HCT116 (cell line): ENCODE measurements at regions not wholly inside any gene's neighbourhood (a gene's known extent, or its start where the extent isn't known, plus 50 kb on each side); places are given as distances from the start of the nearest gene placed in this dataset.

ENCODE experiments used
- ATAC-seq: fragments of 200-7000 bp; cut with Tn5 transposase; 2 replicates; pipeline ENCODE4 v1.9.1; 2020; ENCODE audit warnings: mild to moderate bottlenecking, moderate library complexity
- BruUV-seq: library from RNA; stranded (reverse); fragments of 400-500 nt; replicated peaks from 2 replicates; lab custom pipeline; 2021; lab: Mats Ljungman, UMichigan
- CTCF ChIA-PET: fragments of 300-600 bp; sonication (Branson Sonifier 250); formaldehyde crosslinking; loops from one replicate; lab custom pipeline; 2021; ENCODE audit warnings: antibody characterized with exemption; lab: Charles Lee
- POLR2A ChIA-PET: fragments of 300-600, 350-600 bp; sonication (Branson Sonifier 250); formaldehyde crosslinking; loops from one replicate; lab custom pipeline; 2021; ENCODE audit warnings: antibody characterized with exemption; lab: Charles Lee
- RAD21 ChIA-PET, 2 experiments: fragments of 300-600 bp; sonication (Branson Sonifier 250); formaldehyde crosslinking; loops; one replicate each; lab custom pipeline; 2023; ENCODE audit warnings: low total read pairs in 2 of 2; ENCODE audit not compliant: uncharacterized antibody in 2 of 2, unreplicated experiment in 2 of 2, low non-redundant PET in 1 of 2; lab: Charles Lee
- DNase-seq: peaks from one replicate; pipeline ENCODE4 v3.0.0-alpha.2; 2010; ENCODE audit warnings: low read depth, low spot score
- H2AFZ ChIP-seq: fragments of 200-600 bp; shearing (Covaris generic), sonication (generic); 2 replicates; pipeline ENCODE4 v1.6.1; 2017; ENCODE audit warnings: low read depth, mixed run types, mixed read lengths, antibody characterized with exemption, low read length; ENCODE audit not compliant: poor library complexity, severe bottlenecking
- H3K27ac ChIP-seq: 2 replicates; pipeline ENCODE4 v1.5.1; 2012; ENCODE audit warnings: low read depth, low read length
- H3K27me3 ChIP-seq: fragments of 200-600 bp; sonication (generic); 2 replicates; pipeline ENCODE4 v1.6.1; 2016; ENCODE audit warnings: mixed run types, low read length, mixed read lengths; ENCODE audit not compliant: insufficient read depth
- H3K36me3 ChIP-seq, 2 experiments: fragments of 200-500 bp in 1 of 2; fragments of 200-600 bp in 1 of 2; sonication (Bioruptor generic) in 1 of 2; sonication (generic) in 1 of 2; 2 replicates each; pipeline versions ENCODE4 v1.5.1 to v1.6.1; 2014 to 2016; ENCODE audit warnings: low read length in 2 of 2, inconsistent platforms in 1 of 2, mixed read lengths in 1 of 2, mixed run types in 1 of 2; ENCODE audit not compliant: insufficient read depth in 2 of 2, control insufficient read depth in 1 of 2
- H3K4me1 ChIP-seq, 2 experiments: fragments of 200-600 bp in 1 of 2; sonication (generic) in 1 of 2; 2 replicates each; pipeline versions ENCODE4 v1.5.1 to v1.6.1; 2012 to 2017; ENCODE audit warnings: low read length in 2 of 2, inconsistent platforms in 1 of 2, mild to moderate bottlenecking in 1 of 2, mixed read lengths in 1 of 2, mixed run types in 1 of 2, moderate library complexity in 1 of 2; ENCODE audit not compliant: insufficient read depth in 2 of 2, control insufficient read depth in 1 of 2
- H3K4me2 ChIP-seq: fragments of 200-600 bp; sonication (generic); 2 replicates; pipeline ENCODE4 v1.6.1; 2017; ENCODE audit warnings: mixed run types, low read length, mixed read lengths
- H3K4me3 ChIP-seq, 2 experiments: fragments of 200-600 bp in 1 of 2; sonication (generic) in 1 of 2; replicated peaks in 1 of 2; 2 replicates each; pipeline ENCODE4 v1.5.1; 2011 to 2016; ENCODE audit warnings: low read length in 2 of 2, control low read depth in 1 of 2, low read depth in 1 of 2, mild to moderate bottlenecking in 1 of 2, mixed read lengths in 1 of 2, mixed run types in 1 of 2
- H3K79me2 ChIP-seq: fragments of 200-600 bp; sonication (generic); 2 replicates; pipeline ENCODE4 v1.6.1; 2017; ENCODE audit warnings: mild to moderate bottlenecking, mixed run types, low read length, moderate library complexity, mixed read lengths; ENCODE audit not compliant: insufficient read depth
- H3K9ac ChIP-seq: fragments of 200-600 bp; sonication (generic); 2 replicates; pipeline ENCODE4 v1.6.1; 2016; ENCODE audit warnings: low read length, mixed read lengths
- H3K9me2 ChIP-seq: fragments of 200-600 bp; sonication (generic), shearing (Covaris generic); 2 replicates; pipeline ENCODE4 v1.6.1; 2017; ENCODE audit warnings: mixed run types, mild to moderate bottlenecking, moderate library complexity; ENCODE audit not compliant: insufficient read depth
- H3K9me3 ChIP-seq, 2 experiments: fragments of 200-500 bp in 1 of 2; fragments of 200-600 bp in 1 of 2; sonication (Bioruptor generic) in 1 of 2; sonication (generic) in 1 of 2; 2 replicates each; pipeline ENCODE4 v1.6.1; 2014 to 2017; ENCODE audit warnings: low read length in 2 of 2, mixed read lengths in 2 of 2, inconsistent platforms in 1 of 2, low read depth in 1 of 2, mild to moderate bottlenecking in 1 of 2, mixed run types in 1 of 2, moderate library complexity in 1 of 2; ENCODE audit not compliant: control insufficient read depth in 1 of 2, insufficient read depth in 1 of 2
- H4K20me1 ChIP-seq: fragments of 200-600 bp; sonication (generic), shearing (Covaris generic); 2 replicates; pipeline ENCODE4 v1.6.1; 2017; ENCODE audit warnings: mixed run types, mild to moderate bottlenecking, moderate library complexity; ENCODE audit not compliant: insufficient read depth
- CEBPB ChIP-seq: IDR thresholded peaks from 2 replicates; pipeline ENCODE4 v1.6.1; 2012; ENCODE audit warnings: low read depth
- EGR1 ChIP-seq: IDR thresholded peaks from 2 replicates; pipeline ENCODE4 v1.6.1; 2012; ENCODE audit warnings: low read depth
- EZH2phosphoT487 ChIP-seq: fragments of 200-600 bp; IDR thresholded peaks from 2 replicates; pipeline ENCODE4 v1.6.1; 2018; ENCODE audit warnings: antibody characterized with exemption, borderline replicate concordance
- FOSL1 ChIP-seq: IDR thresholded peaks from 2 replicates; pipeline ENCODE4 v1.6.1; 2012; ENCODE audit warnings: low read depth
- JUND ChIP-seq: IDR thresholded peaks from 2 replicates; pipeline ENCODE4 v1.6.1; 2012
- MAX ChIP-seq: IDR thresholded peaks from 2 replicates; pipeline ENCODE4 v1.6.1; 2012
- POLR2AphosphoS5 ChIP-seq: IDR thresholded peaks from 2 replicates; pipeline ENCODE4 v1.6.1; 2011; ENCODE audit warnings: mild to moderate bottlenecking, low read depth, low read length, moderate library complexity
- RAD21 ChIP-seq: IDR thresholded peaks from 2 replicates; pipeline ENCODE4 v1.6.1; 2012; ENCODE audit warnings: low read depth, mild to moderate bottlenecking
- REST ChIP-seq: IDR thresholded peaks from 2 replicates; pipeline ENCODE4 v1.6.1; 2012; ENCODE audit warnings: low read depth
- SIN3A ChIP-seq: IDR thresholded peaks from 2 replicates; pipeline ENCODE4 v1.6.1; 2012; ENCODE audit warnings: low read depth
- SP1 ChIP-seq: IDR thresholded peaks from 2 replicates; pipeline ENCODE4 v1.6.1; 2012; ENCODE audit warnings: low read depth
- SRF ChIP-seq: IDR thresholded peaks from 2 replicates; pipeline ENCODE4 v1.6.1; 2012; ENCODE audit warnings: low read depth
- TCF7L2 ChIP-seq: IDR thresholded peaks from 2 replicates; pipeline ENCODE4 v1.7.0; 2011; ENCODE audit warnings: borderline replicate concordance, inconsistent platforms; ENCODE audit not compliant: insufficient read depth, insufficient read length; ENCODE audit errors: extremely low read depth
- YY1 ChIP-seq: IDR thresholded peaks from 2 replicates; pipeline ENCODE4 v1.6.1; 2011; ENCODE audit warnings: low read length, low read depth, moderate library complexity, mild to moderate bottlenecking; ENCODE audit not compliant: insufficient replicate concordance; ENCODE audit errors: extremely low read depth
- ZBTB33 ChIP-seq: IDR thresholded peaks from 2 replicates; pipeline ENCODE4 v1.6.1; 2011; ENCODE audit warnings: mild to moderate bottlenecking, low read length, moderate library complexity; ENCODE audit not compliant: insufficient replicate concordance; ENCODE audit errors: extremely low read depth
- ZNF274 ChIP-seq: fragments of 200-500 bp; sonication (Bioruptor generic); IDR thresholded peaks from 2 replicates; pipeline ENCODE4 v1.6.1; 2014; ENCODE audit warnings: mild to moderate bottlenecking, low read depth, low read length, inconsistent platforms
- intact Hi-C: fragments of 100-400 bp; cut with micrococcal nuclease; formaldehyde crosslinking; loops from 2 replicates; pipeline ENCODE4 v1.10.0; 2022

- POLR2A ChIA-PET: interaction anchor here (0.6 to 2.9 kb wide), 4 partner anchors 9 to 17 kb away, joined by 3 to 11 read pairs (median 5); no protein-coding TSS in a partner anchor
- CTCF ChIA-PET: interaction anchor here (1.3 kb wide), 1 partner anchor 63 kb away, joined by 11 read pairs; no protein-coding TSS in a partner anchor
- DNase-seq (peak; percentile 85), ATAC-seq (peak; percentile 75)
- Histone ChIP-seq H3K79me2 (no peaks in the 10 kb centered on the region), H3K27me3 (no peaks in the 10 kb centered on the region), H3K4me2 (peak overlapping the region; percentile 71), H4K20me1 (no peaks in the 10 kb centered on the region), H3K9me2 (no peaks in the 10 kb centered on the region), H3K4me1 (peaks cover 54 to 71% of the 10 kb centered on the region in 2 experiments), H3K9me3 (no peaks in the 10 kb centered on the region), H2AFZ (no peak overlapping the region), H3K9ac (peak overlapping the region; percentile 43), H3K36me3 (no peaks in the 10 kb centered on the region), H3K4me3 (peak overlapping the region in 1 of 2 experiments; percentile 19; a peak in 2 of 4 replicates), H3K27ac (peak overlapping the region; percentile 95)
- intact Hi-C loops: no loop called here
- RAD21 ChIA-PET: no interaction called here
- BruUV-seq: TSS peak; percentile 74
- TF ChIP-seq EGR1: no peak
- TF ChIP-seq RAD21: no peak
- peak; percentile 93 for TF ChIP-seq JUND
- peak; percentile 85 for TF ChIP-seq FOSL1
- TF ChIP-seq TCF7L2: peak; percentile 54
- peak; percentile 60 for TF ChIP-seq CEBPB
- TF ChIP-seq MAX: 0 out of 2 replicates have a peak, but pooled peaks have one; percentile 58
- peak; percentile 49 for TF ChIP-seq SRF
- peak; percentile 89; the same call in 1 of the 2 replicates for TF ChIP-seq SP1
- TF ChIP-seq ZNF274: no peak
- TF ChIP-seq EZH2phosphoT487: no peak
- peak; percentile 48; the same call in 1 of the 2 replicates for TF ChIP-seq POLR2AphosphoS5
- peak; percentile 57 for TF ChIP-seq SIN3A
- TF ChIP-seq REST: no peak
- TF ChIP-seq ZBTB33: no peak
- no peak for TF ChIP-seq YY1
Measured at GRCh38 chr1:168405906-168406549, 125.4 kb downstream of the TBX19 start.
